Hematopoietic multipotent progenitor cell treated with erythropoietin and hydrocortisone succinate and interleukin-3 and kit ligand, for 17 days (in vitro differentiated cells): ENCODE measurements at regions not wholly inside any gene's neighbourhood (a gene's known extent, or its start where the extent isn't known, plus 50 kb on each side); places are given as distances from the start of the nearest gene placed in this dataset.
"Not testable (repeated sequence)": the region's sequence is repeated elsewhere in the genome, so short reads cannot be mapped to it uniquely, and the experiment has no call there.

Source experiments
- DNase-seq: peaks from one replicate; pipeline ENCODE4 v3.0.0-alpha.2; 2015; ENCODE audit warnings: low spot score

GRCh38 chr5:110309222-110309621, 417.2 kb downstream of the TMEM232 start:
- DNase-seq = no peak

GRCh38 chr5:110316566-110316965, 409.9 kb downstream of the TMEM232 start:
- DNase-seq = not testable (repeated sequence)

- no peak for DNase-seq
These were observed 405.4 kb downstream of the TMEM232 start for GRCh38 chr5:110321117-110321516.

- no peak for DNase-seq
These were observed 403.1 kb downstream of the TMEM232 start for GRCh38 chr5:110323357-110323756.

- no peak for DNase-seq
These were observed 402.6 kb downstream of the TMEM232 start for GRCh38 chr5:110323832-110324231.

GRCh38 chr5:110324876-110325275, 401.6 kb downstream of the TMEM232 start:
- DNase-seq = no peak

- no peak for DNase-seq
These were observed 396.4 kb downstream of the TMEM232 start for GRCh38 chr5:110329955-110330525.

GRCh38 chr5:110333384-110333783, 393.1 kb downstream of the TMEM232 start:
- DNase-seq = no peak

- DNase-seq = no peak
These were observed 391.0 kb downstream of the TMEM232 start for GRCh38 chr5:110335361-110336066.

GRCh38 chr5:110338341-110339083, 388.0 kb downstream of the TMEM232 start:
- DNase-seq = no peak

GRCh38 chr5:110339399-110339798, 387.1 kb downstream of the TMEM232 start:
- DNase-seq = no peak

GRCh38 chr5:110341836-110342235, 384.6 kb downstream of the TMEM232 start:
- DNase-seq = no peak

- DNase-seq = no peak
These were observed 383.8 kb downstream of the TMEM232 start for GRCh38 chr5:110342683-110343082.

- no peak for DNase-seq
These were observed 382.9 kb downstream of the TMEM232 start for GRCh38 chr5:110343616-110344015.

GRCh38 chr5:110345623-110346022, 380.8 kb downstream of the TMEM232 start:
- no peak for DNase-seq

GRCh38 chr5:110346893-110347358, 379.5 kb downstream of the TMEM232 start:
- no peak for DNase-seq

GRCh38 chr5:110347781-110348180, 378.7 kb downstream of the TMEM232 start:
- DNase-seq = no peak

- no peak for DNase-seq
These were observed 375.0 kb downstream of the TMEM232 start for GRCh38 chr5:110351430-110351829.

- no peak for DNase-seq
These were observed 372.2 kb downstream of the TMEM232 start for GRCh38 chr5:110354311-110354710.

GRCh38 chr5:110354915-110355644, 371.4 kb downstream of the TMEM232 start:
- DNase-seq = no peak

GRCh38 chr5:110356677-110357076, 369.8 kb downstream of the TMEM232 start:
- DNase-seq = no peak

- DNase-seq = no peak
These were observed 367.2 kb downstream of the TMEM232 start for GRCh38 chr5:110359221-110359620.
